ENCODE measurements at regions not wholly inside any gene's neighbourhood (a gene's known extent, or its start where the extent isn't known, plus 50 kb on each side); places are given as distances from the start of the nearest gene placed in this dataset.

DNA sequence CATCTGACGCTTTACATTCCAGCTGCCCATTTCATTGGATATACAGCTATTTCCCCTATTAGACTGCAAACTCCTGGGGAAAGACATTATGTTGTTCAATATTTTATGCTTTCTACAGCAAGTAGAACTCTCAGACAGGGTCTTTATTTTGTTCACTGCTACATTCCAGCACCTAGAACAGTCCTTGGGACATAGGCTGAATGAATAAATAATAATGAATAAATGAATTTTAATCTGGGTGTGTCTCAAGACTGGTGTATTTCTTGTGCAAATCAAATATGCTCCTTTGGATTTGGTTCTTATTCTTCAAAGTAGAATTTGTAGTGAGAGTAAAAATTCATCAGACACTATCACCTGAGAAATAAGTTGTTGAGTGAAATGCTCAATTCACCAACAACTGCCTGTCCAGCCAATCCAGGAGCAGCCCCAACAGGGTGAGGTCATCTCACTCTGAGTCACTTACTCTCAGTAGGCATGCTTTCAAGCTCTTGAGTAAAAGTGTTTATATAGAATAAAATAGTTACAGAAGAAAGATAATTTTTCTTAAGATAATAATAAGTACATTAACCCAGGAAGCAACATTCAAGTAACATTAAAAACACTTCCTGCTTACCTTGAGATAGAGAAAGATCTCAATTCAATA is 287.5 kb upstream of the NPVF start:
- TF ChIP-seq YY1 (IDR thresholded peaks at IDR 0.05; ENCODE audit: insufficient read depth, insufficient read length), result no peak
- TF ChIP-seq SUZ12 (IDR thresholded peaks at IDR 0.05; ENCODE audit: extremely low read depth, insufficient read depth, insufficient read length), result no peak
- TF ChIP-seq ZNF274 (IDR thresholded peaks at IDR 0.05; ENCODE audit: low read depth, low read length), result no peak

All from NT2/D1 (cell line).